HCT116 (cell line): ENCODE measurements at regions not wholly inside any gene's neighbourhood (a gene's known extent, or its start where the extent isn't known, plus 50 kb on each side); places are given as distances from the start of the nearest gene placed in this dataset.

Source experiments
- ATAC-seq: fragments of 200-7000 bp; cut with Tn5 transposase; 2 replicates; pipeline ENCODE4 v1.9.1; 2020; ENCODE audit warnings: mild to moderate bottlenecking, moderate library complexity
- BruUV-seq: library from RNA; stranded (reverse); fragments of 400-500 nt; replicated peaks from 2 replicates; lab custom pipeline; 2021; lab: Mats Ljungman, UMichigan
- CTCF ChIA-PET: fragments of 300-600 bp; sonication (Branson Sonifier 250); formaldehyde crosslinking; loops from one replicate; lab custom pipeline; 2021; ENCODE audit warnings: antibody characterized with exemption; lab: Charles Lee
- POLR2A ChIA-PET: fragments of 300-600, 350-600 bp; sonication (Branson Sonifier 250); formaldehyde crosslinking; loops from one replicate; lab custom pipeline; 2021; ENCODE audit warnings: antibody characterized with exemption; lab: Charles Lee
- RAD21 ChIA-PET, 2 experiments: fragments of 300-600 bp; sonication (Branson Sonifier 250); formaldehyde crosslinking; loops; one replicate each; lab custom pipeline; 2023; ENCODE audit warnings: low total read pairs in 2 of 2; ENCODE audit not compliant: uncharacterized antibody in 2 of 2, unreplicated experiment in 2 of 2, low non-redundant PET in 1 of 2; lab: Charles Lee
- DNase-seq: peaks from one replicate; pipeline ENCODE4 v3.0.0-alpha.2; 2010; ENCODE audit warnings: low read depth, low spot score
- H2AFZ ChIP-seq: fragments of 200-600 bp; shearing (Covaris generic), sonication (generic); 2 replicates; pipeline ENCODE4 v1.6.1; 2017; ENCODE audit warnings: low read depth, mixed run types, mixed read lengths, antibody characterized with exemption, low read length; ENCODE audit not compliant: poor library complexity, severe bottlenecking
- H3K27ac ChIP-seq: 2 replicates; pipeline ENCODE4 v1.5.1; 2012; ENCODE audit warnings: low read depth, low read length
- H3K27me3 ChIP-seq: fragments of 200-600 bp; sonication (generic); 2 replicates; pipeline ENCODE4 v1.6.1; 2016; ENCODE audit warnings: mixed run types, low read length, mixed read lengths; ENCODE audit not compliant: insufficient read depth
- H3K36me3 ChIP-seq, 2 experiments: fragments of 200-500 bp in 1 of 2; fragments of 200-600 bp in 1 of 2; sonication (Bioruptor generic) in 1 of 2; sonication (generic) in 1 of 2; 2 replicates each; pipeline versions ENCODE4 v1.5.1 to v1.6.1; 2014 to 2016; ENCODE audit warnings: low read length in 2 of 2, inconsistent platforms in 1 of 2, mixed read lengths in 1 of 2, mixed run types in 1 of 2; ENCODE audit not compliant: insufficient read depth in 2 of 2, control insufficient read depth in 1 of 2
- H3K4me1 ChIP-seq, 2 experiments: fragments of 200-600 bp in 1 of 2; sonication (generic) in 1 of 2; 2 replicates each; pipeline versions ENCODE4 v1.5.1 to v1.6.1; 2012 to 2017; ENCODE audit warnings: low read length in 2 of 2, inconsistent platforms in 1 of 2, mild to moderate bottlenecking in 1 of 2, mixed read lengths in 1 of 2, mixed run types in 1 of 2, moderate library complexity in 1 of 2; ENCODE audit not compliant: insufficient read depth in 2 of 2, control insufficient read depth in 1 of 2
- H3K4me2 ChIP-seq: fragments of 200-600 bp; sonication (generic); 2 replicates; pipeline ENCODE4 v1.6.1; 2017; ENCODE audit warnings: mixed run types, low read length, mixed read lengths
- H3K4me3 ChIP-seq, 2 experiments: fragments of 200-600 bp in 1 of 2; sonication (generic) in 1 of 2; replicated peaks in 1 of 2; 2 replicates each; pipeline ENCODE4 v1.5.1; 2011 to 2016; ENCODE audit warnings: low read length in 2 of 2, control low read depth in 1 of 2, low read depth in 1 of 2, mild to moderate bottlenecking in 1 of 2, mixed read lengths in 1 of 2, mixed run types in 1 of 2
- H3K79me2 ChIP-seq: fragments of 200-600 bp; sonication (generic); 2 replicates; pipeline ENCODE4 v1.6.1; 2017; ENCODE audit warnings: mild to moderate bottlenecking, mixed run types, low read length, moderate library complexity, mixed read lengths; ENCODE audit not compliant: insufficient read depth
- H3K9ac ChIP-seq: fragments of 200-600 bp; sonication (generic); 2 replicates; pipeline ENCODE4 v1.6.1; 2016; ENCODE audit warnings: low read length, mixed read lengths
- H3K9me2 ChIP-seq: fragments of 200-600 bp; sonication (generic), shearing (Covaris generic); 2 replicates; pipeline ENCODE4 v1.6.1; 2017; ENCODE audit warnings: mixed run types, mild to moderate bottlenecking, moderate library complexity; ENCODE audit not compliant: insufficient read depth
- H3K9me3 ChIP-seq, 2 experiments: fragments of 200-500 bp in 1 of 2; fragments of 200-600 bp in 1 of 2; sonication (Bioruptor generic) in 1 of 2; sonication (generic) in 1 of 2; 2 replicates each; pipeline ENCODE4 v1.6.1; 2014 to 2017; ENCODE audit warnings: low read length in 2 of 2, mixed read lengths in 2 of 2, inconsistent platforms in 1 of 2, low read depth in 1 of 2, mild to moderate bottlenecking in 1 of 2, mixed run types in 1 of 2, moderate library complexity in 1 of 2; ENCODE audit not compliant: control insufficient read depth in 1 of 2, insufficient read depth in 1 of 2
- H4K20me1 ChIP-seq: fragments of 200-600 bp; sonication (generic), shearing (Covaris generic); 2 replicates; pipeline ENCODE4 v1.6.1; 2017; ENCODE audit warnings: mixed run types, mild to moderate bottlenecking, moderate library complexity; ENCODE audit not compliant: insufficient read depth
- CBX3 ChIP-seq: IDR thresholded peaks from 2 replicates; pipeline ENCODE4 v1.6.1; 2012; ENCODE audit warnings: low read depth
- CEBPB ChIP-seq: IDR thresholded peaks from 2 replicates; pipeline ENCODE4 v1.6.1; 2012; ENCODE audit warnings: low read depth
- EGR1 ChIP-seq: IDR thresholded peaks from 2 replicates; pipeline ENCODE4 v1.6.1; 2012; ENCODE audit warnings: low read depth
- EZH2phosphoT487 ChIP-seq: fragments of 200-600 bp; IDR thresholded peaks from 2 replicates; pipeline ENCODE4 v1.6.1; 2018; ENCODE audit warnings: antibody characterized with exemption, borderline replicate concordance
- FOSL1 ChIP-seq: IDR thresholded peaks from 2 replicates; pipeline ENCODE4 v1.6.1; 2012; ENCODE audit warnings: low read depth
- JUND ChIP-seq: IDR thresholded peaks from 2 replicates; pipeline ENCODE4 v1.6.1; 2012
- POLR2A ChIP-seq: IDR thresholded peaks from 2 replicates; pipeline ENCODE4 v1.7.0; 2011; ENCODE audit warnings: borderline replicate concordance; ENCODE audit not compliant: insufficient read depth, insufficient read length; ENCODE audit errors: extremely low read depth
- POLR2AphosphoS5 ChIP-seq: IDR thresholded peaks from 2 replicates; pipeline ENCODE4 v1.6.1; 2011; ENCODE audit warnings: mild to moderate bottlenecking, low read depth, low read length, moderate library complexity
- RAD21 ChIP-seq: IDR thresholded peaks from 2 replicates; pipeline ENCODE4 v1.6.1; 2012; ENCODE audit warnings: low read depth, mild to moderate bottlenecking
- SIN3A ChIP-seq: IDR thresholded peaks from 2 replicates; pipeline ENCODE4 v1.6.1; 2012; ENCODE audit warnings: low read depth
- SP1 ChIP-seq: IDR thresholded peaks from 2 replicates; pipeline ENCODE4 v1.6.1; 2012; ENCODE audit warnings: low read depth
- SRF ChIP-seq: IDR thresholded peaks from 2 replicates; pipeline ENCODE4 v1.6.1; 2012; ENCODE audit warnings: low read depth
- TCF7L2 ChIP-seq: IDR thresholded peaks from 2 replicates; pipeline ENCODE4 v1.7.0; 2011; ENCODE audit warnings: borderline replicate concordance, inconsistent platforms; ENCODE audit not compliant: insufficient read depth, insufficient read length; ENCODE audit errors: extremely low read depth
- YY1 ChIP-seq: IDR thresholded peaks from 2 replicates; pipeline ENCODE4 v1.6.1; 2011; ENCODE audit warnings: low read length, low read depth, moderate library complexity, mild to moderate bottlenecking; ENCODE audit not compliant: insufficient replicate concordance; ENCODE audit errors: extremely low read depth
- ZNF274 ChIP-seq: fragments of 200-500 bp; sonication (Bioruptor generic); IDR thresholded peaks from 2 replicates; pipeline ENCODE4 v1.6.1; 2014; ENCODE audit warnings: mild to moderate bottlenecking, low read depth, low read length, inconsistent platforms
- intact Hi-C: fragments of 100-400 bp; cut with micrococcal nuclease; formaldehyde crosslinking; loops from 2 replicates; pipeline ENCODE4 v1.10.0; 2022
- TF ChIP-seq, protein P1 (sequence below): IDR thresholded peaks from 2 replicates; pipeline ENCODE4 v1.6.1; 2011; ENCODE audit warnings: mild to moderate bottlenecking, low read length, moderate library complexity; ENCODE audit not compliant: insufficient replicate concordance; ENCODE audit errors: extremely low read depth
- TF ChIP-seq, protein P2 (sequence below), 3 experiments: fragments of 200-600 bp in 1 of 3; sonication (generic) in 1 of 3; IDR thresholded peaks in 2 of 3; conservative IDR thresholded peaks in 1 of 3; 2 replicates each; pipeline ENCODE4 v1.5.1; 2012 to 2017; ENCODE audit warnings: low read depth in 2 of 3, low read length in 2 of 3, antibody characterized with exemption in 1 of 3, borderline replicate concordance in 1 of 3, control low read depth in 1 of 3, mild to moderate bottlenecking in 1 of 3, mixed read lengths in 1 of 3, mixed run types in 1 of 3, moderate library complexity in 1 of 3; ENCODE audit not compliant: insufficient read depth in 1 of 3
- TF ChIP-seq, protein P3 (sequence below): IDR thresholded peaks from 2 replicates; pipeline ENCODE4 v1.6.1; 2012
- TF ChIP-seq, protein P4 (sequence below): IDR thresholded peaks from 2 replicates; pipeline ENCODE4 v1.6.1; 2012; ENCODE audit warnings: low read depth
- TF ChIP-seq, protein P5 (sequence below): IDR thresholded peaks from 2 replicates; pipeline ENCODE4 v1.6.1; 2012

DNA sequence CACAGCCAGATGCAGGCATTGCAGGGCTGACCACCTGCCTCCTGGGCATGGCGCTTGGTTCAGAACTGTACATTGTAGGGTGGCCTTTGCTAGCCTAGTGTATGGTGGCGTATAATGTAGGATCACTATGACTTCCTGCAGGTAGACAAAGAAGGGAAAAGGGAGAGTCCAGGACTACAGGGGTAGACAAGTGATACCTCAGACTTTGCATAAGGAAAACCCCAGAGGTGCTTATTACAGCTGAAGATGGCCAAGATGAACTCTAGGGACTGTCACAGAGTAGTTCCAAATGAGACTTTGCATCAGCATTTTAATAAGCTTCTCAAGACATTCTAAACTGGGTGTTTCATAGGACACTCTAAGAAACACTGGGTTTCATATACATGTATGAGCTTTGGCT is 116.4 kb upstream of the PUDP start:
- RAD21 ChIA-PET = no interaction called here
- no peaks in the 10 kb centered on the region for H3K27me3 ChIP-seq
- ATAC-seq = no peak
- no peak overlapping the region for H3K4me3 ChIP-seq
- TF ChIP-seq, protein P1, sequence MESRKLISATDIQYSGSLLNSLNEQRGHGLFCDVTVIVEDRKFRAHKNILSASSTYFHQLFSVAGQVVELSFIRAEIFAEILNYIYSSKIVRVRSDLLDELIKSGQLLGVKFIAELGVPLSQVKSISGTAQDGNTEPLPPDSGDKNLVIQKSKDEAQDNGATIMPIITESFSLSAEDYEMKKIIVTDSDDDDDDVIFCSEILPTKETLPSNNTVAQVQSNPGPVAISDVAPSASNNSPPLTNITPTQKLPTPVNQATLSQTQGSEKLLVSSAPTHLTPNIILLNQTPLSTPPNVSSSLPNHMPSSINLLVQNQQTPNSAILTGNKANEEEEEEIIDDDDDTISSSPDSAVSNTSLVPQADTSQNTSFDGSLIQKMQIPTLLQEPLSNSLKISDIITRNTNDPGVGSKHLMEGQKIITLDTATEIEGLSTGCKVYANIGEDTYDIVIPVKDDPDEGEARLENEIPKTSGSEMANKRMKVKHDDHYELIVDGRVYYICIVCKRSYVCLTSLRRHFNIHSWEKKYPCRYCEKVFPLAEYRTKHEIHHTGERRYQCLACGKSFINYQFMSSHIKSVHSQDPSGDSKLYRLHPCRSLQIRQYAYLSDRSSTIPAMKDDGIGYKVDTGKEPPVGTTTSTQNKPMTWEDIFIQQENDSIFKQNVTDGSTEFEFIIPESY = no peak
- TF ChIP-seq RAD21 = no peak
- no peak for TF ChIP-seq POLR2A
- TF ChIP-seq CEBPB = no peak
- no peak for TF ChIP-seq SIN3A
- TF ChIP-seq, protein P2, sequence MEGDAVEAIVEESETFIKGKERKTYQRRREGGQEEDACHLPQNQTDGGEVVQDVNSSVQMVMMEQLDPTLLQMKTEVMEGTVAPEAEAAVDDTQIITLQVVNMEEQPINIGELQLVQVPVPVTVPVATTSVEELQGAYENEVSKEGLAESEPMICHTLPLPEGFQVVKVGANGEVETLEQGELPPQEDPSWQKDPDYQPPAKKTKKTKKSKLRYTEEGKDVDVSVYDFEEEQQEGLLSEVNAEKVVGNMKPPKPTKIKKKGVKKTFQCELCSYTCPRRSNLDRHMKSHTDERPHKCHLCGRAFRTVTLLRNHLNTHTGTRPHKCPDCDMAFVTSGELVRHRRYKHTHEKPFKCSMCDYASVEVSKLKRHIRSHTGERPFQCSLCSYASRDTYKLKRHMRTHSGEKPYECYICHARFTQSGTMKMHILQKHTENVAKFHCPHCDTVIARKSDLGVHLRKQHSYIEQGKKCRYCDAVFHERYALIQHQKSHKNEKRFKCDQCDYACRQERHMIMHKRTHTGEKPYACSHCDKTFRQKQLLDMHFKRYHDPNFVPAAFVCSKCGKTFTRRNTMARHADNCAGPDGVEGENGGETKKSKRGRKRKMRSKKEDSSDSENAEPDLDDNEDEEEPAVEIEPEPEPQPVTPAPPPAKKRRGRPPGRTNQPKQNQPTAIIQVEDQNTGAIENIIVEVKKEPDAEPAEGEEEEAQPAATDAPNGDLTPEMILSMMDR (IDR thresholded peaks at IDR 0.05 in 2 of 3, conservative IDR thresholded peaks at IDR 0.05 in 1 of 3; ENCODE audit: borderline replicate concordance in 1 of 3, insufficient read depth in 1 of 3, low read depth in 2 of 3, low read length in 2 of 3) = no peak
- TF ChIP-seq TCF7L2 = no peak
- no peak for TF ChIP-seq SRF
- TF ChIP-seq JUND = no peak
- no peak for TF ChIP-seq EGR1
- no peak for TF ChIP-seq CBX3
- TF ChIP-seq, protein P3, sequence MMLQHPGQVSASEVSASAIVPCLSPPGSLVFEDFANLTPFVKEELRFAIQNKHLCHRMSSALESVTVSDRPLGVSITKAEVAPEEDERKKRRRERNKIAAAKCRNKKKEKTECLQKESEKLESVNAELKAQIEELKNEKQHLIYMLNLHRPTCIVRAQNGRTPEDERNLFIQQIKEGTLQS = no peak
- TF ChIP-seq FOSL1 = no peak
- TF ChIP-seq YY1 = no peak
- no peak for TF ChIP-seq EZH2phosphoT487
- no peak for TF ChIP-seq POLR2AphosphoS5
- TF ChIP-seq, protein P4, sequence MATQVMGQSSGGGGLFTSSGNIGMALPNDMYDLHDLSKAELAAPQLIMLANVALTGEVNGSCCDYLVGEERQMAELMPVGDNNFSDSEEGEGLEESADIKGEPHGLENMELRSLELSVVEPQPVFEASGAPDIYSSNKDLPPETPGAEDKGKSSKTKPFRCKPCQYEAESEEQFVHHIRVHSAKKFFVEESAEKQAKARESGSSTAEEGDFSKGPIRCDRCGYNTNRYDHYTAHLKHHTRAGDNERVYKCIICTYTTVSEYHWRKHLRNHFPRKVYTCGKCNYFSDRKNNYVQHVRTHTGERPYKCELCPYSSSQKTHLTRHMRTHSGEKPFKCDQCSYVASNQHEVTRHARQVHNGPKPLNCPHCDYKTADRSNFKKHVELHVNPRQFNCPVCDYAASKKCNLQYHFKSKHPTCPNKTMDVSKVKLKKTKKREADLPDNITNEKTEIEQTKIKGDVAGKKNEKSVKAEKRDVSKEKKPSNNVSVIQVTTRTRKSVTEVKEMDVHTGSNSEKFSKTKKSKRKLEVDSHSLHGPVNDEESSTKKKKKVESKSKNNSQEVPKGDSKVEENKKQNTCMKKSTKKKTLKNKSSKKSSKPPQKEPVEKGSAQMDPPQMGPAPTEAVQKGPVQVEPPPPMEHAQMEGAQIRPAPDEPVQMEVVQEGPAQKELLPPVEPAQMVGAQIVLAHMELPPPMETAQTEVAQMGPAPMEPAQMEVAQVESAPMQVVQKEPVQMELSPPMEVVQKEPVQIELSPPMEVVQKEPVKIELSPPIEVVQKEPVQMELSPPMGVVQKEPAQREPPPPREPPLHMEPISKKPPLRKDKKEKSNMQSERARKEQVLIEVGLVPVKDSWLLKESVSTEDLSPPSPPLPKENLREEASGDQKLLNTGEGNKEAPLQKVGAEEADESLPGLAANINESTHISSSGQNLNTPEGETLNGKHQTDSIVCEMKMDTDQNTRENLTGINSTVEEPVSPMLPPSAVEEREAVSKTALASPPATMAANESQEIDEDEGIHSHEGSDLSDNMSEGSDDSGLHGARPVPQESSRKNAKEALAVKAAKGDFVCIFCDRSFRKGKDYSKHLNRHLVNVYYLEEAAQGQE = no peak
- no peak for TF ChIP-seq SP1
- TF ChIP-seq, protein P5, sequence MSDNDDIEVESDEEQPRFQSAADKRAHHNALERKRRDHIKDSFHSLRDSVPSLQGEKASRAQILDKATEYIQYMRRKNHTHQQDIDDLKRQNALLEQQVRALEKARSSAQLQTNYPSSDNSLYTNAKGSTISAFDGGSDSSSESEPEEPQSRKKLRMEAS = no peak
- TF ChIP-seq ZNF274 = no peak
- TF ChIP-seq, all 23 proteins: peak for 0
- H4K20me1 ChIP-seq = no peaks in the 10 kb centered on the region
- no peaks in the 10 kb centered on the region for H3K36me3 ChIP-seq
- CTCF ChIA-PET = no interaction called here
- no peak overlapping the region for H3K4me2 ChIP-seq
- POLR2A ChIA-PET = no interaction called here
- intact Hi-C loops = no loop called here
- H3K4me1 ChIP-seq = no peaks in the 10 kb centered on the region
- BruUV-seq = no TSS peak
- no peak overlapping the region for H3K9ac ChIP-seq
- no peak overlapping the region for H2AFZ ChIP-seq
- no peaks in the 10 kb centered on the region for H3K9me3 ChIP-seq
- no peaks in the 10 kb centered on the region for H3K9me2 ChIP-seq
- H3K79me2 ChIP-seq = no peaks in the 10 kb centered on the region
- no peak overlapping the region for H3K27ac ChIP-seq
- no peak for DNase-seq
